GM23248 (cell line): ENCODE measurements at regions not wholly inside any gene's neighbourhood (a gene's known extent, or its start where the extent isn't known, plus 50 kb on each side); places are given as distances from the start of the nearest gene placed in this dataset.
A peak's percentile ranks its signal among the peaks of the same experiment; 100 is the strongest.

ENCODE experiments used
- DNase-seq: peaks from one replicate; pipeline ENCODE4 v3.0.0-alpha.2; 2015
- H2AFZ ChIP-seq: fragments of 200-600 bp; sonication (generic); 2 replicates; pipeline ENCODE4 v1.6.1; 2016; ENCODE audit warnings: antibody characterized with exemption
- H3F3A ChIP-seq: fragments of 200-600 bp; sonication (generic); 2 replicates; pipeline ENCODE4 v1.6.1; 2016; ENCODE audit warnings: mild to moderate bottlenecking, antibody characterized with exemption, mixed run types; ENCODE audit not compliant: insufficient read depth
- H3K27ac ChIP-seq: fragments of 200-600 bp; sonication (generic); 2 replicates; pipeline ENCODE4 v1.5.1; 2016; ENCODE audit warnings: mild to moderate bottlenecking
- H3K27me3 ChIP-seq: fragments of 200-600 bp; sonication (generic); replicated peaks from 2 replicates; pipeline ENCODE4 v1.6.1; 2016; ENCODE audit warnings: mild to moderate bottlenecking; ENCODE audit not compliant: insufficient read depth
- H3K36me3 ChIP-seq: fragments of 200-600 bp; sonication (generic); 2 replicates; pipeline ENCODE4 v1.6.1; 2016; ENCODE audit warnings: low read depth, mild to moderate bottlenecking
- H3K4me1 ChIP-seq: fragments of 200-600 bp; sonication (generic); 2 replicates; pipeline ENCODE4 v1.6.1; 2016; ENCODE audit warnings: mild to moderate bottlenecking; ENCODE audit not compliant: insufficient read depth
- H3K4me2 ChIP-seq: fragments of 200-600 bp; sonication (generic); one replicate; pipeline ENCODE4 v1.6.1; 2016; ENCODE audit warnings: mild to moderate bottlenecking; ENCODE audit not compliant: unreplicated experiment
- H3K4me3 ChIP-seq: fragments of 200-600 bp; sonication (generic); 2 replicates; pipeline ENCODE4 v1.5.1; 2016; ENCODE audit warnings: mild to moderate bottlenecking
- H3K79me2 ChIP-seq: fragments of 200-600 bp; sonication (generic); 2 replicates; pipeline ENCODE4 v1.6.1; 2016; ENCODE audit warnings: mild to moderate bottlenecking; ENCODE audit not compliant: insufficient read depth
- H3K9ac ChIP-seq: fragments of 200-600 bp; sonication (generic); 2 replicates; pipeline ENCODE4 v1.6.1; 2016; ENCODE audit warnings: mild to moderate bottlenecking
- H3K9me2 ChIP-seq: fragments of 200-600 bp; sonication (generic); 2 replicates; pipeline ENCODE4 v1.6.1; 2016; ENCODE audit warnings: mixed run types, mild to moderate bottlenecking, moderate library complexity; ENCODE audit not compliant: insufficient read depth
- H3K9me3 ChIP-seq: fragments of 200-600 bp; sonication (generic); one replicate; pipeline ENCODE4 v1.6.1; 2017; ENCODE audit warnings: low read depth
- H4K20me1 ChIP-seq: fragments of 200-600 bp; sonication (generic); 2 replicates; pipeline ENCODE4 v1.6.0; 2016; ENCODE audit not compliant: insufficient read depth
- EZH2 ChIP-seq: fragments of 200-600 bp; sonication (generic); IDR thresholded peaks from 2 replicates; pipeline ENCODE4 v1.6.1; 2018; ENCODE audit warnings: antibody characterized with exemption, mild to moderate bottlenecking; ENCODE audit not compliant: insufficient read depth, poor library complexity, severe bottlenecking
- EZH2phosphoT487 ChIP-seq: fragments of 200-600 bp; sonication (generic); IDR thresholded peaks from 2 replicates; pipeline ENCODE4 v1.6.1; 2018; ENCODE audit warnings: antibody characterized with exemption, moderate library complexity, mild to moderate bottlenecking, low read depth; ENCODE audit not compliant: insufficient read depth
- WGBS, 2 experiments: methylation state at CpG; one replicate each; pipeline ENCODE4 v1.1.6; 2015 to 2017; ENCODE audit warnings: low lambda C conversion rate in 2 of 2, low coverage in 1 of 2; ENCODE audit errors: missing lambda C conversion rate in 2 of 2; 5-methylcytosine and 5-hydroxymethylcytosine counted together
- in situ Hi-C: fragments of 300-500 bp; cut with MboI; formaldehyde crosslinking; loops from 2 replicates; pipeline ENCODE4 v1.15.0; 2020

GRCh38 chr10:36725581-36726520, 399.5 kb upstream of the ANKRD30A start:
- peaks cover 15% of the 10 kb centered on the region for H3F3A ChIP-seq
- H3K27me3 ChIP-seq: no peaks in the 10 kb centered on the region
- H3K9me2 ChIP-seq: no peaks in the 10 kb centered on the region
- no peaks in the 10 kb centered on the region for H3K79me2 ChIP-seq
- no peak overlapping the region for H3K9ac ChIP-seq
- H3K9me3 ChIP-seq: no peaks in the 10 kb centered on the region
- no peaks in the 10 kb centered on the region for H4K20me1 ChIP-seq
- H3K4me2 ChIP-seq: peak overlapping the region; percentile 36
- no peaks in the 10 kb centered on the region for H3K36me3 ChIP-seq
- in situ Hi-C loops: loop anchor here (10.0 kb wide), 1 partner anchor 1091 kb away; no protein-coding TSS in a partner anchor
- DNase-seq: peak; percentile 91
- 57 to 58% methylated on average over 6 of the region's 6 CpGs for WGBS, 2 experiments
- H3K4me1 ChIP-seq: peaks cover 29% of the 10 kb centered on the region
- peak overlapping the region; percentile 34 for H3K27ac ChIP-seq
- H2AFZ ChIP-seq: no peak overlapping the region; the same call in 1 of the 2 replicates
- no peak overlapping the region for H3K4me3 ChIP-seq
- no peak for TF ChIP-seq EZH2phosphoT487
- no peak for TF ChIP-seq EZH2

GRCh38 chr10:36722777-36723176, 402.6 kb upstream of the ANKRD30A start:
- Histone ChIP-seq H4K20me1 (no peaks in the 10 kb centered on the region), H3K9me2 (no peaks in the 10 kb centered on the region), H3K79me2 (no peaks in the 10 kb centered on the region), H3K36me3 (no peaks in the 10 kb centered on the region), H3K4me1 (peaks cover 24% of the 10 kb centered on the region), H3K9ac (no peak overlapping the region), H3F3A (peaks cover 15% of the 10 kb centered on the region), H2AFZ (no peak overlapping the region), H3K4me2 (no peak overlapping the region), H3K27me3 (no peaks in the 10 kb centered on the region), H3K27ac (no peak overlapping the region), H3K4me3 (no peak overlapping the region), H3K9me3 (no peaks in the 10 kb centered on the region)
- in situ Hi-C loops: loop anchor here (10.0 kb wide), 1 partner anchor 1088 kb away; no protein-coding TSS in a partner anchor
- no peak for TF ChIP-seq EZH2
- no peak for TF ChIP-seq EZH2phosphoT487
- DNase-seq: no peak
- WGBS, 2 experiments: 74 to 82% methylated on average over 9 of the region's 9 CpGs

- Histone ChIP-seq H3K79me2 (no peaks in the 10 kb centered on the region), H3K4me1 (peaks cover 24% of the 10 kb centered on the region), H3K9ac (no peak overlapping the region), H2AFZ (no peak overlapping the region; the same call in 1 of the 2 replicates), H3F3A (peaks cover 15% of the 10 kb centered on the region), H3K4me3 (no peak overlapping the region), H3K27me3 (no peaks in the 10 kb centered on the region), H3K36me3 (no peaks in the 10 kb centered on the region), H3K9me3 (no peaks in the 10 kb centered on the region), H3K9me2 (no peaks in the 10 kb centered on the region), H3K27ac (no peak overlapping the region), H3K4me2 (no peak overlapping the region), H4K20me1 (no peaks in the 10 kb centered on the region)
- TF ChIP-seq EZH2phosphoT487: no peak
- TF ChIP-seq EZH2: no peak
- WGBS, 2 experiments: 12 to 14% methylated on average over 2 of the region's 2 CpGs
- in situ Hi-C loops: loop anchor here (10.0 kb wide), 1 partner anchor 1087 kb away; no protein-coding TSS in a partner anchor
- peak; percentile 30 for DNase-seq
These were observed 403.5 kb upstream of the ANKRD30A start for GRCh38 chr10:36721871-36722270.

- WGBS, 2 experiments: 45 to 48% methylated on average over 1 of the region's 1 CpG
- no peaks in the 10 kb centered on the region for H3K79me2 ChIP-seq
- no peak overlapping the region for H3K4me3 ChIP-seq
- in situ Hi-C loops: loop anchor here (10.0 kb wide), 1 partner anchor 1086 kb away; no protein-coding TSS in a partner anchor
- no peaks in the 10 kb centered on the region for H4K20me1 ChIP-seq
- H3K27me3 ChIP-seq: no peaks in the 10 kb centered on the region
- H3K27ac ChIP-seq: no peak overlapping the region
- H3K36me3 ChIP-seq: no peaks in the 10 kb centered on the region
- TF ChIP-seq EZH2: no peak
- no peak for TF ChIP-seq EZH2phosphoT487
- H3F3A ChIP-seq: peaks cover 9% of the 10 kb centered on the region
- H3K9ac ChIP-seq: no peak overlapping the region
- DNase-seq: no peak
- no peak overlapping the region for H2AFZ ChIP-seq
- H3K4me2 ChIP-seq: no peak overlapping the region
- no peaks in the 10 kb centered on the region for H3K9me3 ChIP-seq
- H3K4me1 ChIP-seq: peaks cover 18% of the 10 kb centered on the region
- H3K9me2 ChIP-seq: no peaks in the 10 kb centered on the region
These were observed 404.5 kb upstream of the ANKRD30A start for GRCh38 chr10:36720895-36721294.
